ENCODE measurements at regions not wholly inside any gene's neighbourhood (a gene's known extent, or its start where the extent isn't known, plus 50 kb on each side); places are given as distances from the start of the nearest gene placed in this dataset.

DNA sequence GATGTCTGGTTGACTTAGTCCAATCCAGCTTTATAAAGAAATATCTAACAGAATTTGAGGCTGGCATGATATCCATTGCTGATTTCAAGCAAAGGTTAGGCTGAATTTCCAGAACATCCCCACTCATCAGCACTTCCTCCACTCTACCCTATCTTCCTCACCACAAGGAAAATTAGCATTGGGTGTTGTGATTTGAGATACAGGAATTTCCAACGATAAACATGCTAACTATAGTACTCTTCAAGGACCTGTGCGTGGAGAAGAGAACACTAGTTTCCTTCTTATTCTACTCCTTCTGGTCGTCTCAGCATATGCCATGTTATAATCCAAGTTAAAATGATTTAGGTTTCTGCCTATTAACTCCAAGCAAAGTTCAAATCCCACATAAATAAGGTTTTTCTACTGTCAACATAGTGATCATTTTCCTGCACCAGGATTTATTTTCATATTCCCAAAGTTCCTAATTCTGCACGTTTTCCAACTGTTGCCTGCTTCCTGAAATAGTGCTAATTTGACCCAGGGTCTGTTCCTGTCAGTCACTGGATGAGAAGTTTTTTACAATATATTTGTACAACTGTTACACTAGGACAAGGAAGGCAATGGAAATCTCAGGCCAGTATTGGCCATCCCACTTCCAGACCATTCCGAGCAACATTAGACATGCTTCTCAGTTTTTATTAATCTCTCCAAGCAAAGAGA lies 177.6 kb upstream of the EDNRA start:
- Histone ChIP-seq H3K9me3 (no peaks in the 10 kb centered on the region), H3K36me3 (no peaks in the 10 kb centered on the region)
- TF ChIP-seq, protein P1, sequence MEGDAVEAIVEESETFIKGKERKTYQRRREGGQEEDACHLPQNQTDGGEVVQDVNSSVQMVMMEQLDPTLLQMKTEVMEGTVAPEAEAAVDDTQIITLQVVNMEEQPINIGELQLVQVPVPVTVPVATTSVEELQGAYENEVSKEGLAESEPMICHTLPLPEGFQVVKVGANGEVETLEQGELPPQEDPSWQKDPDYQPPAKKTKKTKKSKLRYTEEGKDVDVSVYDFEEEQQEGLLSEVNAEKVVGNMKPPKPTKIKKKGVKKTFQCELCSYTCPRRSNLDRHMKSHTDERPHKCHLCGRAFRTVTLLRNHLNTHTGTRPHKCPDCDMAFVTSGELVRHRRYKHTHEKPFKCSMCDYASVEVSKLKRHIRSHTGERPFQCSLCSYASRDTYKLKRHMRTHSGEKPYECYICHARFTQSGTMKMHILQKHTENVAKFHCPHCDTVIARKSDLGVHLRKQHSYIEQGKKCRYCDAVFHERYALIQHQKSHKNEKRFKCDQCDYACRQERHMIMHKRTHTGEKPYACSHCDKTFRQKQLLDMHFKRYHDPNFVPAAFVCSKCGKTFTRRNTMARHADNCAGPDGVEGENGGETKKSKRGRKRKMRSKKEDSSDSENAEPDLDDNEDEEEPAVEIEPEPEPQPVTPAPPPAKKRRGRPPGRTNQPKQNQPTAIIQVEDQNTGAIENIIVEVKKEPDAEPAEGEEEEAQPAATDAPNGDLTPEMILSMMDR (IDR thresholded peaks at IDR 0.05; ENCODE audit: low read depth, low read length) = no peak

DNA sequence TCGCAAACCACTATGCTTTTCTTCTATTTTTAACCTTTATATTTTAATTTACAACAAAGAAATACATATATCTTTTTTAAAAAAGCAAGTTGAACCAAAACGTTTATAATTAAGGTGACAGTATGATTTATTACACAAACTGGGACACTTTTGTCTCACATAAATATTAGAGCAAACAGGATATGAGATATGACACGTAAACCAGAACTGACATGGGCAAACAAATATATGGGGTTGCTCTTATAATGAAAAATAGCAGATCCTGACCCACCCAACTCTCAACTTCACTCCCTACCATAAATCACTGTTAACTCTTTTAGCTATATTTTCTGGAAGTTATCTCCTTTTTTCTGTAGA lies 177.0 kb upstream of the EDNRA start:
- TF ChIP-seq, protein P1 (IDR thresholded peaks at IDR 0.05; ENCODE audit: low read depth, low read length) = no peak
- H3K4me3 ChIP-seq (ENCODE audit: low read depth, low read length) = no peak overlapping the region
- H3K4me1 ChIP-seq = no peaks in the 10 kb centered on the region
- H3K9me3 ChIP-seq = no peaks in the 10 kb centered on the region
- H3K36me3 ChIP-seq = no peaks in the 10 kb centered on the region
- no peaks in the 10 kb centered on the region for H3K27me3 ChIP-seq
- no peak for DNase-seq

More for the DNA sequence above, 177.6 kb upstream of the EDNRA start:
- H3K4me3 ChIP-seq (ENCODE audit: low read depth, low read length) = no peak overlapping the region
- no peaks in the 10 kb centered on the region for H3K27me3 ChIP-seq
- no peaks in the 10 kb centered on the region for H3K4me1 ChIP-seq
- no peak for DNase-seq

DNA sequence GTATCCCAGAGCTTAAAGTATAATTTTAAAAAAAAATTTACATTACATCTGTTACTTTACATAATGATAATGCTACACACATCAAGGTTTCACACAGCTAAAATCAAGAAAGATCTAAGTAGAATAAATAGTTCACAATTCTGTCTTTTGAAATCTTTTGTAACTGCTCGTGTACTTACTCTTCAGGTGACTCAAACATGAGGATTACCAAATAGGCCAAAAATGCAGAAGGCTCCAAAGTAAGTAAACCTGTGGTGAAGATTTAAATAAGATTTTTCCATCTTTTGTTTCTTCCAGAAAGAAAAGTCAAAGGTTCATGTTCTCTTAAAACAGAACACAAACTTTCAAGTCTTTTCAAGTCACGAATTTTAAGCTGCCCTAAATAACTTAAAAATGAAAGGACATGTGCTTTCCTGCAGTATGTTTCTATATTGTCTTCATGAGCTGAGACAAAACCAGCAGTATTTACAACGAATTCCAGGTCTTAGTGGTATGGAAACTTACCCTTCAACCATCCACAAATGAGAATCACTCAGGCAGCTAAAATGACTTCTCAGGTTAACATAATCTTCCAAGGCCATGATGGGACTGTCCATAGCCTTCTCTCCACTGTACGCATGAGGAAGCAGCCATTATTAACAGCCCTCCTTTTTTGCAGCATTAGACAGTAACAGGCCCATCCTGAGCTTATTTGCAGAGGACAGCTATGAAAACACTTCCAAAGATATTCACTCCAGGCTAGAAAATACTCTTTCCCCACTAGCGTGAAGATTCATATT lies 172.8 kb upstream of the EDNRA start:
- Histone ChIP-seq H3K4me1 (no peaks in the 10 kb centered on the region), H3K9me3 (no peaks in the 10 kb centered on the region), H3K4me3 (ENCODE audit: low read depth, low read length) (no peak overlapping the region), H3K36me3 (no peaks in the 10 kb centered on the region), H3K27me3 (no peaks in the 10 kb centered on the region)
- TF ChIP-seq, protein P1 (IDR thresholded peaks at IDR 0.05; ENCODE audit: low read depth, low read length) = no peak
- no peak for DNase-seq

DNA sequence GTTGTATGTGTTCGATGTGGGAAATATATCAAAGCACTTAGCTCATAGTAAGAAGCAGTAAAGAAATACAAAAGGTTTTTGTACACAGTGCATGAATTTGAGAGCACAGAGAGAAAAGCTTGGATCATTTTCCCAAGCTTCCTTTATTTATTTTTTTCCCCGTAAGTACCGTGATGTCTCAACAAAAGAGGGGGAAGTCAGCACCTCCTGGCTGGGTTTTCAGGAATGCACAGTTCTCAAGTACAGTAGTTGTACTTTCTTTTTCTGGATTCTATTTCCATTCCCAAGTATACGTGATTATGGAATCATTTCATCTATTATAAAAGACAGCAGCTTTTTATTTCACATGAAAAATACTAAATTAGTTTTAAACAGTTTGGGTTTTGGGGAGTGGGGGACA lies 171.5 kb upstream of the EDNRA start:
- Histone ChIP-seq H3K9me3 (no peaks in the 10 kb centered on the region), H3K36me3 (no peaks in the 10 kb centered on the region), H3K4me1 (no peaks in the 10 kb centered on the region), H3K4me3 (ENCODE audit: low read depth, low read length) (no peak overlapping the region), H3K27me3 (no peaks in the 10 kb centered on the region)
- TF ChIP-seq, protein P1 (IDR thresholded peaks at IDR 0.05; ENCODE audit: low read depth, low read length) = no peak
- DNase-seq = no peak

DNA sequence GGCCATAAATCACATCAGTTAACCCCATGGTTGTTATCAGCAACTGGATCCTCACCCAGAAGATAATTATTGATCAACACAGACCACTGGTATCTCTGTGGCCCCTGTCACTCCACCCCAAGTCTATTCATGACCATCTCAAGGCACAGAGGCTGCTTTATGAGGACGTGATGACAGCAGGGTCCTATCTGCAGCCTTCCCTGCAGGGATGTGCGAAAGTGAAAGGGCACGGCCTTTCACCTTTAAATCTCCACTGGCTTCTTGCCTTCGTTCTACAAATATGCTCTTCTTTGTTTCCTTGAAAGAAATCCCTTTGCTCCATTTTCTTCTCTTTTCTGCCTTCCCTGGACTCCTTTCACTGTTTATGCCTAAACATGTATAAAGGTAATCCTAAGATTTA lies 170.6 kb upstream of the EDNRA start:
- Histone ChIP-seq H3K4me1 (no peaks in the 10 kb centered on the region; the same call in 1 of the 2 replicates), H3K9me3 (no peaks in the 10 kb centered on the region), H3K36me3 (no peaks in the 10 kb centered on the region), H3K4me3 (ENCODE audit: low read depth, low read length) (no peak overlapping the region), H3K27me3 (no peaks in the 10 kb centered on the region)
- TF ChIP-seq, protein P1 (IDR thresholded peaks at IDR 0.05; ENCODE audit: low read depth, low read length) = no peak
- DNase-seq = no peak

DNA sequence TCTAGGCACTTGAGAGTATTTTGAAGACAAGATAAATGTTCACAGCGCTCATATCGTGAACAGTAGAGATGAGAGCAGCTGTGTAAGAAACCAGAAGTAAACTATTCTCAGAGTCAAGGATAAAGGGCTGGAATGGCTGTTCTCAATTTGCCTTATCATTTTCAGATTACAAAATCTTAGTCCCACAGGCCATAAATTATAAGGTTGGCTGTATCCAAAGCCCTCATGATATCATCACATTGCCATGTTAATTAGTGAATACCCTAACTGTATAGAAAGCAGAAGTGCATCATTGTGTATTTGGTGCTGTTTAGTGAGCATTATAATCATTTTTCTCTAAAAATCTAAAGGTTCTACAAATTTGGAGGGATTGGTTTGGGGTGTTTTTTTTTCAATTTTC lies 168.9 kb upstream of the EDNRA start:
- H3K27me3 ChIP-seq = no peaks in the 10 kb centered on the region
- no peak for DNase-seq
- H3K4me3 ChIP-seq (ENCODE audit: low read depth, low read length) = no peak overlapping the region
- TF ChIP-seq, protein P1 (IDR thresholded peaks at IDR 0.05; ENCODE audit: low read depth, low read length) = no peak
- H3K4me1 ChIP-seq = no peaks in the 10 kb centered on the region; the same call in 1 of the 2 replicates
- no peaks in the 10 kb centered on the region for H3K9me3 ChIP-seq
- no peaks in the 10 kb centered on the region for H3K36me3 ChIP-seq

Data from BE2C (cell line).